ENCODE measurements at regions not wholly inside any gene's neighbourhood (a gene's known extent, or its start where the extent isn't known, plus 50 kb on each side); places are given as distances from the start of the nearest gene placed in this dataset.

- POLR2A ChIA-PET: no interaction called here
- TF ChIP-seq CTCF (IDR thresholded peaks at IDR 0.05; ENCODE audit: unreplicated experiment): no peak
- no peak for DNase-seq (ENCODE audit: unreplicated experiment)
- CTCF ChIA-PET: interaction anchor here (0.6 kb wide), 1 partner anchor 383 kb away, joined by 4 read pairs; no protein-coding TSS in a partner anchor
- Mint-ChIP-seq H3K27ac (ENCODE audit: low read depth, unreplicated experiment) (no peak overlapping the region), H3K4me1 (ENCODE audit: insufficient read depth, unreplicated experiment) (no peaks in the 10 kb centered on the region), H3K4me3 (ENCODE audit: unreplicated experiment) (no peak overlapping the region), H3K27me3 (ENCODE audit: insufficient read depth, unreplicated experiment) (no peaks in the 10 kb centered on the region), H3K36me3 (ENCODE audit: insufficient read depth, unreplicated experiment) (no peaks in the 10 kb centered on the region), H3K9me3 (ENCODE audit: unreplicated experiment) (no peaks in the 10 kb centered on the region)
- intact Hi-C loops (cut with micrococcal nuclease): no loop called here
- BruUV-seq (replicated peaks): no TSS peak
Measured at GRCh38 chr1:56434740-56435139, 144.6 kb downstream of the PLPP3 start.

- Mint-ChIP-seq H3K27ac (ENCODE audit: low read depth, unreplicated experiment) (no peak overlapping the region), H3K9me3 (ENCODE audit: unreplicated experiment) (no peaks in the 10 kb centered on the region), H3K4me1 (ENCODE audit: insufficient read depth, unreplicated experiment) (no peaks in the 10 kb centered on the region), H3K36me3 (ENCODE audit: insufficient read depth, unreplicated experiment) (no peaks in the 10 kb centered on the region), H3K27me3 (ENCODE audit: insufficient read depth, unreplicated experiment) (no peaks in the 10 kb centered on the region), H3K4me3 (ENCODE audit: unreplicated experiment) (no peak overlapping the region)
- DNase-seq (ENCODE audit: unreplicated experiment): no peak
- intact Hi-C loops (cut with micrococcal nuclease): no loop called here
- ChIA-PET POLR2A (no interaction called here), CTCF (no interaction called here)
- TF ChIP-seq CTCF (IDR thresholded peaks at IDR 0.05; ENCODE audit: unreplicated experiment): no peak
- BruUV-seq (replicated peaks): no TSS peak
Measured at GRCh38 chr1:56434025-56434424, 145.3 kb downstream of the PLPP3 start.

- no peaks in the 10 kb centered on the region for H3K27me3 Mint-ChIP-seq (ENCODE audit: insufficient read depth, unreplicated experiment)
- BruUV-seq (replicated peaks): no TSS peak
- H3K4me3 Mint-ChIP-seq (ENCODE audit: unreplicated experiment): no peak overlapping the region
- no peaks in the 10 kb centered on the region for H3K4me1 Mint-ChIP-seq (ENCODE audit: insufficient read depth, unreplicated experiment)
- H3K9me3 Mint-ChIP-seq (ENCODE audit: unreplicated experiment): no peaks in the 10 kb centered on the region
- ChIA-PET CTCF (interaction anchor here (0.6 kb wide), 1 partner anchor 1135 kb away, joined by 3 read pairs; no protein-coding TSS in a partner anchor), POLR2A (no interaction called here)
- DNase-seq (ENCODE audit: unreplicated experiment): no peak
- no peak for TF ChIP-seq CTCF (IDR thresholded peaks at IDR 0.05; ENCODE audit: unreplicated experiment)
- H3K27ac Mint-ChIP-seq (ENCODE audit: low read depth, unreplicated experiment): no peak overlapping the region
- no peaks in the 10 kb centered on the region for H3K36me3 Mint-ChIP-seq (ENCODE audit: insufficient read depth, unreplicated experiment)
- intact Hi-C loops (cut with micrococcal nuclease): no loop called here
Measured at GRCh38 chr1:56433056-56433577, 146.2 kb downstream of the PLPP3 start.

- H3K36me3 Mint-ChIP-seq (ENCODE audit: insufficient read depth, unreplicated experiment): no peaks in the 10 kb centered on the region
- CTCF ChIA-PET: interaction anchor here (0.7 kb wide), 1 partner anchor 416 kb away, joined by 3 read pairs; no protein-coding TSS in a partner anchor
- POLR2A ChIA-PET: interaction anchor here (0.7 kb wide), 1 partner anchor 353 kb away, joined by 3 read pairs; no protein-coding TSS in a partner anchor
- H3K4me1 Mint-ChIP-seq (ENCODE audit: insufficient read depth, unreplicated experiment): no peaks in the 10 kb centered on the region
- intact Hi-C loops (cut with micrococcal nuclease): no loop called here
- DNase-seq (ENCODE audit: unreplicated experiment): no peak
- no peak for TF ChIP-seq CTCF (IDR thresholded peaks at IDR 0.05; ENCODE audit: unreplicated experiment)
- H3K9me3 Mint-ChIP-seq (ENCODE audit: unreplicated experiment): no peaks in the 10 kb centered on the region
- no TSS peak for BruUV-seq (replicated peaks)
- no peaks in the 10 kb centered on the region for H3K27me3 Mint-ChIP-seq (ENCODE audit: insufficient read depth, unreplicated experiment)
- H3K27ac Mint-ChIP-seq (ENCODE audit: low read depth, unreplicated experiment): no peak overlapping the region
- no peak overlapping the region for H3K4me3 Mint-ChIP-seq (ENCODE audit: unreplicated experiment)
Measured at GRCh38 chr1:56432166-56432971, 147.0 kb downstream of the PLPP3 start.

All from MCF 10A (cell line).